ENCODE measurements at regions not wholly inside any gene's neighbourhood (a gene's known extent, or its start where the extent isn't known, plus 50 kb on each side); places are given as distances from the start of the nearest gene placed in this dataset.

- TF ChIP-seq CTCF (IDR thresholded peaks at IDR 0.05): no peak
- TF ChIP-seq POLR2A (IDR thresholded peaks at IDR 0.05; ENCODE audit: low read depth): no peak
Observed at GRCh38 chr7:85324145-85324799, 137.4 kb upstream of the SEMA3D start.

All from esophagus muscularis mucosa (tissue), 3 donors.